H1 (cell line): ENCODE measurements at regions not wholly inside any gene's neighbourhood (a gene's known extent, or its start where the extent isn't known, plus 50 kb on each side); places are given as distances from the start of the nearest gene placed in this dataset.
"Not testable (repeated sequence)": the region's sequence is repeated elsewhere in the genome, so short reads cannot be mapped to it uniquely, and the experiment has no call there.

ENCODE experiments used
- CEBPB ChIP-seq: IDR thresholded peaks from 2 replicates; pipeline ENCODE4 v1.6.1; 2012; ENCODE audit warnings: low read depth, low read length
- CREB1 ChIP-seq: IDR thresholded peaks from 2 replicates; pipeline ENCODE4 v1.6.1; 2012; ENCODE audit warnings: inconsistent platforms
- CTCF ChIP-seq, 3 experiments: IDR thresholded peaks; 1 replicate in 2 of 3; 2 replicates in 1 of 3; pipeline versions ENCODE4 v1.5.1 to v1.6.1; 2011; ENCODE audit warnings: low read length in 3 of 3, mild to moderate bottlenecking in 3 of 3, inconsistent platforms in 2 of 3, low read depth in 1 of 3, moderate library complexity in 1 of 3; ENCODE audit not compliant: insufficient read depth in 1 of 3; ENCODE audit errors: control extremely low read depth in 1 of 3
- RXRA ChIP-seq: IDR thresholded peaks from 2 replicates; pipeline ENCODE4 v1.6.1; 2011; ENCODE audit warnings: low read depth, mild to moderate bottlenecking, low read length, moderate library complexity; ENCODE audit not compliant: insufficient read depth
- SP1 ChIP-seq: IDR thresholded peaks from 2 replicates; pipeline ENCODE4 v1.6.1; 2011; ENCODE audit warnings: low read depth, low read length
- TAF1 ChIP-seq: IDR thresholded peaks from 2 replicates; pipeline ENCODE4 v1.6.1; 2011; ENCODE audit warnings: mild to moderate bottlenecking, low read depth, low read length

- not testable (repeated sequence) for TF ChIP-seq CEBPB; RXRA; CTCF (IDR thresholded peaks at IDR 0.05; ENCODE audit: control extremely low read depth in 1 of 3, insufficient read depth in 1 of 3, low read depth in 1 of 3, low read length in 3 of 3); TAF1; CREB1; SP1
These were observed 353.3 kb downstream of the SV2B start for GRCh38 chr15:91453376-91453775.
